ENCODE measurements at regions not wholly inside any gene's neighbourhood (a gene's known extent, or its start where the extent isn't known, plus 50 kb on each side); places are given as distances from the start of the nearest gene placed in this dataset.

- Histone ChIP-seq H2BK15ac (ENCODE audit: low read depth, low read length) (no peak overlapping the region), H3K4ac (ENCODE audit: low read depth, low read length) (no peak overlapping the region), H3K9me1 (ENCODE audit: insufficient read depth, low read length) (no peaks in the 10 kb centered on the region), H3K4me3 (ENCODE audit: insufficient read depth, low read depth, low read length) (no peak overlapping the region), H2BK5ac (ENCODE audit: low read depth, low read length, poor library complexity, severe bottlenecking) (no peak overlapping the region), H3K56ac (ENCODE audit: extremely low read depth, insufficient read depth, low read length) (no peak overlapping the region), H3K27ac (ENCODE audit: insufficient read depth, low read length) (no peak overlapping the region), H3K14ac (replicated peaks; ENCODE audit: low read depth, low read length) (no peak overlapping the region), H2AK9ac (replicated peaks; ENCODE audit: low read depth, low read length, poor library complexity) (no peak overlapping the region), H4K91ac (ENCODE audit: insufficient read depth, low read depth, low read length) (no peak overlapping the region), H3K23ac (ENCODE audit: low read depth, low read length) (no peak overlapping the region), H3K9me3 (ENCODE audit: control insufficient read depth, insufficient read depth, low read length) (no peaks in the 10 kb centered on the region), H3K4me1 (ENCODE audit: control insufficient read depth, insufficient read depth, low read length) (no peaks in the 10 kb centered on the region), H3K79me1 (ENCODE audit: low read depth in 1 of 2, low read length in 2 of 2) (no peaks in the 10 kb centered on the region), H2AFZ (replicated peaks; ENCODE audit: low read length, poor library complexity) (no peak overlapping the region), H4K20me1 (ENCODE audit: insufficient read depth, low read length) (no peaks in the 10 kb centered on the region), H3K18ac (ENCODE audit: low read depth, low read length) (no peak overlapping the region), H2BK20ac (ENCODE audit: low read depth, low read length) (no peak overlapping the region), H3K9ac (ENCODE audit: low read depth, low read length) (no peak overlapping the region), H4K8ac (ENCODE audit: low read depth in 2 of 2, low read length in 2 of 2) (no peak overlapping the region), H2AK5ac (ENCODE audit: low read depth, low read length) (no peak overlapping the region), H3K36me3 (ENCODE audit: control insufficient read depth, insufficient read depth, low read length) (no peaks in the 10 kb centered on the region), H2BK120ac (ENCODE audit: low read depth, low read length) (no peak overlapping the region), H4K5ac (ENCODE audit: low read depth, low read length) (no peak overlapping the region), H3K4me2 (ENCODE audit: low read depth, low read length) (no peak overlapping the region), H3K27me3 (ENCODE audit: control insufficient read depth, insufficient read depth, low read length) (no peaks in the 10 kb centered on the region)
- dilution Hi-C loops (cut with HindIII; ENCODE audit: low sequenced_read_pairs, unreplicated experiment): no loop called here
- CTCF ChIA-PET: no interaction called here
- in situ Hi-C loops (cut with MboI; ENCODE audit: low sequenced_read_pairs): no loop called here
- no peak for DNase-seq
- POLR2A ChIA-PET (ENCODE audit: unreplicated experiment): no interaction called here
- intact Hi-C loops (cut with micrococcal nuclease): no loop called here
- WGBS, 2 experiments (ENCODE audit: extremely low coverage in 2 of 2, insufficient read length in 1 of 2): no CpG with 5 or more reads among the region's 5 CpGs
- no TSS peak for BruUV-seq (replicated peaks)
- ATAC-seq (ENCODE audit: low read depth): no peak
- TF ChIP-seq MXI1 (IDR thresholded peaks at IDR 0.05; ENCODE audit: borderline replicate concordance, low read depth, low read length) (no peak), RAD21 (IDR thresholded peaks at IDR 0.05; ENCODE audit: low read length) (no peak), NFE2L2 (IDR thresholded peaks at IDR 0.05; ENCODE audit: low read depth, low read length) (no peak), BHLHE40 (IDR thresholded peaks at IDR 0.05; ENCODE audit: low read depth, low read length) (no peak), RFX5 (IDR thresholded peaks at IDR 0.05; ENCODE audit: low read depth, low read length) (no peak), CEBPB (IDR thresholded peaks at IDR 0.05; ENCODE audit: low read depth, low read length) (no peak), MAZ (IDR thresholded peaks at IDR 0.05; ENCODE audit: borderline replicate concordance, low read depth, low read length) (no peak), MAFK (IDR thresholded peaks at IDR 0.05; ENCODE audit: low read depth, low read length) (no peak), POLR2A (IDR thresholded peaks at IDR 0.05; ENCODE audit: low read depth, low read length) (no peak), FOS (IDR thresholded peaks at IDR 0.05; ENCODE audit: low read depth, low read length) (no peak), SMC3 (IDR thresholded peaks at IDR 0.05; ENCODE audit: low read depth, low read length) (no peak), CHD1 (IDR thresholded peaks at IDR 0.05; ENCODE audit: low read depth, low read length) (no peak), RCOR1 (IDR thresholded peaks at IDR 0.05; ENCODE audit: insufficient replicate concordance, low read length) (no peak)
- TF ChIP-seq, protein P1, sequence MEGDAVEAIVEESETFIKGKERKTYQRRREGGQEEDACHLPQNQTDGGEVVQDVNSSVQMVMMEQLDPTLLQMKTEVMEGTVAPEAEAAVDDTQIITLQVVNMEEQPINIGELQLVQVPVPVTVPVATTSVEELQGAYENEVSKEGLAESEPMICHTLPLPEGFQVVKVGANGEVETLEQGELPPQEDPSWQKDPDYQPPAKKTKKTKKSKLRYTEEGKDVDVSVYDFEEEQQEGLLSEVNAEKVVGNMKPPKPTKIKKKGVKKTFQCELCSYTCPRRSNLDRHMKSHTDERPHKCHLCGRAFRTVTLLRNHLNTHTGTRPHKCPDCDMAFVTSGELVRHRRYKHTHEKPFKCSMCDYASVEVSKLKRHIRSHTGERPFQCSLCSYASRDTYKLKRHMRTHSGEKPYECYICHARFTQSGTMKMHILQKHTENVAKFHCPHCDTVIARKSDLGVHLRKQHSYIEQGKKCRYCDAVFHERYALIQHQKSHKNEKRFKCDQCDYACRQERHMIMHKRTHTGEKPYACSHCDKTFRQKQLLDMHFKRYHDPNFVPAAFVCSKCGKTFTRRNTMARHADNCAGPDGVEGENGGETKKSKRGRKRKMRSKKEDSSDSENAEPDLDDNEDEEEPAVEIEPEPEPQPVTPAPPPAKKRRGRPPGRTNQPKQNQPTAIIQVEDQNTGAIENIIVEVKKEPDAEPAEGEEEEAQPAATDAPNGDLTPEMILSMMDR (conservative IDR thresholded peaks at IDR 0.05; ENCODE audit: low read depth, low read length): no peak
- TF ChIP-seq, protein P2, sequence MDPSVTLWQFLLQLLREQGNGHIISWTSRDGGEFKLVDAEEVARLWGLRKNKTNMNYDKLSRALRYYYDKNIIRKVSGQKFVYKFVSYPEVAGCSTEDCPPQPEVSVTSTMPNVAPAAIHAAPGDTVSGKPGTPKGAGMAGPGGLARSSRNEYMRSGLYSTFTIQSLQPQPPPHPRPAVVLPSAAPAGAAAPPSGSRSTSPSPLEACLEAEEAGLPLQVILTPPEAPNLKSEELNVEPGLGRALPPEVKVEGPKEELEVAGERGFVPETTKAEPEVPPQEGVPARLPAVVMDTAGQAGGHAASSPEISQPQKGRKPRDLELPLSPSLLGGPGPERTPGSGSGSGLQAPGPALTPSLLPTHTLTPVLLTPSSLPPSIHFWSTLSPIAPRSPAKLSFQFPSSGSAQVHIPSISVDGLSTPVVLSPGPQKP (IDR thresholded peaks at IDR 0.05; ENCODE audit: borderline replicate concordance, low read depth, low read length): no peak
- TF ChIP-seq, protein P3, sequence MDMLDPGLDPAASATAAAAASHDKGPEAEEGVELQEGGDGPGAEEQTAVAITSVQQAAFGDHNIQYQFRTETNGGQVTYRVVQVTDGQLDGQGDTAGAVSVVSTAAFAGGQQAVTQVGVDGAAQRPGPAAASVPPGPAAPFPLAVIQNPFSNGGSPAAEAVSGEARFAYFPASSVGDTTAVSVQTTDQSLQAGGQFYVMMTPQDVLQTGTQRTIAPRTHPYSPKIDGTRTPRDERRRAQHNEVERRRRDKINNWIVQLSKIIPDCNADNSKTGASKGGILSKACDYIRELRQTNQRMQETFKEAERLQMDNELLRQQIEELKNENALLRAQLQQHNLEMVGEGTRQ (IDR thresholded peaks at IDR 0.05; ENCODE audit: low read depth, low read length): no peak
Measured at GRCh38 chr2:65952966-65953761, 481.8 kb upstream of the MEIS1 start.

Measured in IMR-90 (cell line).